ENCODE measurements at regions not wholly inside any gene's neighbourhood (a gene's known extent, or its start where the extent isn't known, plus 50 kb on each side); places are given as distances from the start of the nearest gene placed in this dataset.

DNA sequence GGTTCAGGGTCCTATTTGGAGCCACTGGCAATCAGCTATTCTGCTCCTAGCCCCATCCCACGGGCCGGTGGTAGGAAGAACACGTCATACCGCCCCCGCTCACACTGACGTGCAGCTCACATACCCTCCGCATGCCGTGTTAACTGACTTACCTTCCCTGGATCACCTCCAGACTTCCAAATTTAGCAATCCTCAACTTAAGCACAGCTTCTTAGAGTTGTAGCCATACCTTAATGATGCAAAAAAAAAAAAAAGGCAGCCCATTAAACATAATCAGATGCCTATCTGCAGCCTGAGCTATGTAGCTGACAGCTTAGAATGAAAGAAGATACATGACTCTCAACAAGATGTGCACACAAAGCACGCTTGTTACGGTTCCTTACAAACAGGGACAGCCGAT is 93.0 kb downstream of the IRX2 start:
- no peak for DNase-seq (ENCODE audit: low spot score)

DNA sequence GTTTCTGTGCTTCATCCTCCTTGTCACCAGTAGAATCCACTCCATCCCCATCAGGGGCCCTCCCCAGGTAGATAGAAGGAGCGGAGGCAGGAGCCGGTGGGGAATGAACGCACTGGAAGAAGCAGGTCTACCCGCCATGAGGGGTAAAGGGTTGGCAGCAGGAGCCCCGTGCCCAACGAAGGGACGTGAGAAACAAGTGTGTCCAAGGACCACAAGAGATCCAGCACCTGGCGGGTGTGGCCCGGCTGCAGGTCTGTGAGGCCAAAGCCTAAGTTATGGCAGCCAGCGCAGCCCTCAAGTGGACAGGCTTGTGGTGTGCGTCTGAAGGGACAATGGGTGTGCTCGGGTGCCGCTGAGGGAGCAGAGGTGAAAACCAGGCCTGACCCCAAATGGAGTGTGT is 94.3 kb downstream of the IRX2 start:
- no peak for DNase-seq (ENCODE audit: low spot score)

DNA sequence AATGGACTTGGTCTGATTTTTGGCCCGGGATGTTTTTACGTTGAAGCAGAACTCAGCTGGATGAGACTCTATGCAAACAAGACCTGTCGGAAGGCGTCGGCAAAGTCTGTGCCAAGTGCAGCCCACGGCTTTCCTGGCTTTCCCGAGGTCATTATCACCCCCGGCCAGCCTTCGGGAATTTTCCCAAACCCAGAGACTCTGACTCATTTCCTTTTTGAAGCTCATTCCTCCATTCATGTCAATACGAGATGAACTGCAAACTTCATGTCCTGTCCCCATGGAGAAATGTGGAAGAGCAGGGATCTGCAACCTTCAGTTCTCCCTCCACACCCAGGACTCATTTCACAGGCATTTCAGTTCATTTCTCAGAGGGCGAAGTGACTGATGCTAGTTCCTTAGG is 95.3 kb downstream of the IRX2 start:
- peak; percentile 28 for DNase-seq (ENCODE audit: low spot score)

DNA sequence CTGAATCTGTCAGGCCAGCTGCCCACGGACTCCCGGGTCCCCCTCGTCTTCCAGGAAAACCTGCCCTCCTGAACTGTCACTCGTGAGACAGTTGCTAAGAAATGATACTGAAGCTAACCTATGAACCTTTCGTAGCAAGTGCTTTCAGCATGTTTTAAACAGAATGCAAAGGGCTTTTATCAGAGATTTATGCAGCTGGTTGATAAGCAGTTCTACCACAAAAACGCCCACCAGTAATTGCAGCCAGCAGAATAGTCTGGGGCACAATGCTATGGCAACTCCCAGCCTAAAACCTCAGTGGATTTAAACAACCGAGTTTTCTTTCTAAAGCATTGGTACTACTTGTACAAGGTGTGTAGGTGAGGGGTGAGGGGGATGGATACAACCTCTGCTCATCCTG is 97.5 kb downstream of the IRX2 start:
- no peak for DNase-seq (ENCODE audit: low spot score)

DNA sequence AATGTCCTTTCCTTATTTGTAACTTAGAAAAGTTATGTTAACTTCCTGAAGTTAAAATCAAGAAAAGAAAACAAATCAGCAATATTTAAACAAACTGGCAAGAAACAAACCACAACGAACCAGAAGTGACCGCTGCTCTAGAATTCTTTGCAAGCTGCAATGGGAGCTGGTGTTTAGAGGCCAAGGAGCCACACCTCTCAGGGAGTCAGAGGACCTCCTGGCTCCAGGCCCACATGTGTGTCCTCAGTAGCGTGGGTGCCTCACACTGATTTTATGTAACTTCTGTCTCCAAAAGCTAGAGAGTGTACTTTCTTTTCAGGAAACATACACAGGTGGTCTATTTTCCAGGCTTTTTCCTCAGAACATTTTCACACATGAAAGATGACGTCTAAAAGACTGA is 100.4 kb downstream of the IRX2 start:
- no peak for DNase-seq (ENCODE audit: low spot score)

DNA sequence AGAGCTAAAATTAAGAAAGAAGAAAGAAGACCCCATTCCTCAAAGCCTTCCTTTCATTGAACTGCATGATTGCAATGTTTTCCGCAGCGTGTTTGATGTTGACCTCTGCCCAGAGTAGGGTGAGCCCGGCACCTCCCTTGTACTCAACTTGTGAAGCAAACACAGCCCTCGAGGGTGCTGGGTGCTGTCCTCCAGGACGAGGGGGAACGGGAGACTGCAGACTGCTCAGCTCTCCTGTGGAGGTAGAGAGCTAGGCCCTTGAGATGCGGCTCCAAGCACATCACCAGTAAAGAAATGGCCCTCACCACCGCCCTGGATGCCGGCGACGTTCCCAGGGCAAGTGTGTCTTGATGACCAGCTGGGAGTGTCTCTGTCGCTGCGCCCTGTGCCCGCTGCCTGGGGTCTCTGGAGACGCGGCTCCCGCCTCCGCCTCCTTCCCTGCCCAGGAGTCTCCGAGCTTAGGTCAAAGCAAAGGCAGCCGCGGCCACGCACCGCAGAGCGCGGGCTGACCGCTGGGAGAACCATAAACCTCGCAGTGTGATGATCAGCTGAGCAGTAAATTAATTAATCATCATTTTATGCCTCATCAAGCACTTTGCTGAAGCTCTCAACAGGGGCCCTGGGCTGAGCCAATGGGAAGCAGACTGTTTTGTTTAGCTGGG is 108.7 kb downstream of the IRX2 start:
- no peak for DNase-seq (ENCODE audit: low spot score)

DNA sequence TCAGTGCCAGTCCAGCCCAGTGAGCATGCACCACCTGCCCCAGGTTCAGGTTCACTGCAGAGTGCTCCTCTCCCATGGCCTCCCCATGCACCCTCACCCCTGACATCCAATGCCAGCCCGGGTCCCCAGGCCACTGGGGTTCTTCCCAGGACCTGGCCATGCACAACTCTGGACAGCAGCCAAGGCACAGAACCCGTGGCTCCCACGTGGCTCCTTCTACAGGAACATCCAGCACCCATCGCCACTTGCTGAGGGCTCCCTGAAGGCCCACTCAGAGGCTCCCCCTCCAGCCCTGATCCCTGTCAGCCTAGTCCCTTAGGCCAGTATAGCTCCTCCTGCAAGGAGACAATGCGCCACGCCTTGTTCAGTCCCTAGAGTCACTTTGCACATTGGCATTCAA is 110.8 kb downstream of the IRX2 start:
- DNase-seq (ENCODE audit: low spot score): no peak

DNA sequence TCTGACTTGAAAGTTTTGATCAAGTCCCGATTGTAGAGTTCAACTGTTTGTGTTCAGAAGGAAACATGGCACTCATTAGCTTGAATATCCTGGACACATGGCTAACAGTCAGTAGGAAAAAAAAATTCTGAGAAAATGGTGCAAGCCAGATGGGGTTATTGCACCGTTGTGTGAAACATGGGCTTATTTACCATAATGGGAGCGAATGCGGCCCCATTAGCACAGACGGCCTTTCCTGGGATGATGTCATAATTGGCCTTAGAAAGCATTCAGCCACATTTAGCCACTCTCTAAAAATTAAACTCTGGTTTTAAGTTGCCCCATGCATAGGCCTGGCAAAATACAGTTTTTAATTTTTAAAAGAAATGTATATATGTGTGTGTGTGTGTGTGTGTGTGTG is 112.1 kb downstream of the IRX2 start:
- no peak for DNase-seq (ENCODE audit: low spot score)

DNA sequence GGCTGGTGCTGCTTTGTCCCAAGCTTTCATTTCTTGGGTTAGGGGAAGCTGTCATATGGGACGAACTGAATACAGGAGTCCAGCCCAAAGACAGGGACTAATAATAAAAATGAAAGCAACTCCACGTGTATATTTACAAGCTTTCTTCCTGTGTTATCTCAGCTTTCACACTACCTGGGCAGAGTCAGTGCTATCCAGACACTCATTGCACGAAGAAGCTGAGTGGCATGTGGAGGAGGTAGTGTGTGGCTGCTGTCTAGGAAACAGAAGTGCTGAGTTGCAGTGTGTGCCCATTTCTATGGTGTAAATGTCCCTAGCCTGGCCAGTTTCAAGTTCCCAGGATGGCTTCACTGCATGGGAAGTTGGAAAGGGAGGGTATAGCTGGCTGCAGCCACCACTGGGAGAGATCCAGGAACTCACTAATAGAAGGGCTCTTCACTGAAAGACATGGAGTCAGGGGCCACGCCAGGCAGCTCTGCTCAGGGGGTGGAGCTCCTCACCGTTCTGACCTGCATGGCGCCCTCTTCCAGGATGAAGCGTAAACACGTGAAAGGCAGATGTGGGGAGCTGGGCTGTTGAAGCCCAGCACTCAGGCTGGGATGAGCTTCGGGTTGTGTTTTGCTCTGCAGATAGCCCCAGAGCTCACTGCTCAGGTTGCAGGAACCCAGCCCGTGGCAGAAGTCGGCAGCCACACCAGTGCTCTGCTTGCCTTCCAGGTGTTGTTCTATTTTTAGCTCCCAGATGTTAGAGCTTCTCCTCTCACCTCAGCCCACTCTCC is 116.9 kb downstream of the IRX2 start:
- no peak for DNase-seq (ENCODE audit: low spot score)

DNA sequence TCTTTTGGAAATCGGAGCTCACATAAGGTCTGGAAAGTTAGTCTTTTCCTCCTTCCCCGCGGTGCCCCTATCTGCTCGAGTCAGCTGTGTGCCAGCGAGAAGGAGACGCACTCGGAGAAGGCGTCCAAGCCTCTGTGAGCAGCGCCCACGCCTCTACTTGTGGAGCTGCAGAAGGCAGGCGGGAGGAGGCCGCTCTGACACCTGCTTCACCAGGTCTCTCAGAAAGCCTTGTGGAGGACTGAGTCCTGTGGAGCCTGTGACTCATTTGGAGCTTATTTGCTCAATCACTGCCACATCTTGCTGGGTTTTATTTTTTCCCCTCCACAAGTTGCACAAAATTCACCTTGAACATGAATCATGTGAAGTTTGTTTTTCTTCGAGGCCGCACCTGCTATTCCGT is 117.5 kb downstream of the IRX2 start:
- no peak for DNase-seq (ENCODE audit: low spot score)

DNA sequence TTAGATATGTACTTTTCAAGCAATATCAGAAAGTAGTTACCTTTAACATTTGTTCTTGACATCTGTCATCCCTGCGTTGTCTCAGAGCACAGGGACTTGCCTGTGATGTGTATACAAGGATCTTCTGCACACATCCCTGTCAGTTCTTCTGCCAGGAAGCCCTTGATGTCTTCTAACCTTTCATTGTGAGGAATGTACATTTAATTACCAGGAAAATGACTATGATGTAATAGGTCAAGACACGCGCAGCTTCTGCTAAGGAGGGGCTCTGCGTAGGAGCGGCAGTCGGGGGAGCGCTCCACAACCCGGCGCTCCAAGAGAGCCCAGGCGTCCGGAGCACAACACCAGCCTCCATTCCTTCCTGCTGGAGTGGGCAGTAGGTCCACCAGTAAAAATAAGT is 119.7 kb downstream of the IRX2 start:
- no peak for DNase-seq (ENCODE audit: low spot score)

DNA sequence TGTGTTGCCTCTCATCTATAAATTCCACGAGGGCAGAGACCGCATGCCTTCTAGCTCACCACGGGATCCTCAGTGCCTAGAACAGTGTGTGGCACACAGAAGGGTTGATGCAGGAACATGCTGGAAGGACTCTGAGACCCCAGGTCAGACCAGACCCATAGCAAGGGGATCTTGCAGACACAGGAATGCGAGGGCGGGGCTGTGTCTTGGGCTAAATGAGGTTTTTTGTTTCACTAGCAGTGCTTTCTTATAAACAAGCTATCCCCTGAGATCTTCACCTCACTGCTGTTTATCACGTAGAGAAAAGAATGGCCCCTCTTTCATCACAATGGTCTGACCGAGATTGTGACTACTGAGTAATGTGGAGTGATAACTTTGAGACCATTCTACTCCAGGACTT is 122.4 kb downstream of the IRX2 start:
- no peak for DNase-seq (ENCODE audit: low spot score)

DNA sequence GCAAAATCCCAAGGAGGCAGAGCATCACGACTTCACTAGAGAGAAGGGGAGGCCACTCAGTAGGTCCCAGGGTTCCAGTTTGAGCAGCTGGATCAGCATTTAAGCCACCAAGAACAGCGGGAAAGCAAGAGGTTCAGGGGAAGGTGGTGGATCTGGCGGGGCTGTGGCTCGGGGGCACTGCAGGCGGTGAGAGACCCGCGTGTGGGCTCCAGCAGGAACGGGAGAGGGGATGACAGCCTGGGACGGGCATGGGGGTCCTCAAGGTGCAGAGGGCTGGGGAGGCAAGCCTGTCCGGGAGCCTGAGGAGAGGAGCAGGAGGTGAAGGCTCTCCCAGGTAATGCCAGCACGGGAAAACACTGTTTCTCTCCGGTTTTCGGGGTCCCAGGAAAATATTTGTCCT is 123.6 kb downstream of the IRX2 start:
- no peak for DNase-seq (ENCODE audit: low spot score)

DNA sequence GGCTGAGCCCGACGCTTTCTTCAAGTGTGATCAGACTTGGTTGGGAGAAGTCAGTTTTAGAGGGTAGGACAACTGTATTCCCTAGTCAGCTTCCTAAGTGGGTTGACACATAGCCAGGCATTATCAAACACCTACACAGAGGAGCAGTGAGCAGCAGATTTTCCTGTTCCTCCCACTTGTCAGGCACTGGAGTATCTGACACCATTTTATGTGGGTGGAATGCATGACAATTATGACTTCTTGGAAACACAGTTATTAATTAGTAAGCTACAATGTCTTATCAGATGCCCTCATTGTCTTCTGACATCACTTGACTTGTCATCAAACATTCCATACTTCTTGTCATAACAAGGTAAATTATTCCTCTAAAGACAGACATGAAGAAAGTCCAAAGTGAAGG is 124.9 kb downstream of the IRX2 start:
- no peak for DNase-seq (ENCODE audit: low spot score)

DNA sequence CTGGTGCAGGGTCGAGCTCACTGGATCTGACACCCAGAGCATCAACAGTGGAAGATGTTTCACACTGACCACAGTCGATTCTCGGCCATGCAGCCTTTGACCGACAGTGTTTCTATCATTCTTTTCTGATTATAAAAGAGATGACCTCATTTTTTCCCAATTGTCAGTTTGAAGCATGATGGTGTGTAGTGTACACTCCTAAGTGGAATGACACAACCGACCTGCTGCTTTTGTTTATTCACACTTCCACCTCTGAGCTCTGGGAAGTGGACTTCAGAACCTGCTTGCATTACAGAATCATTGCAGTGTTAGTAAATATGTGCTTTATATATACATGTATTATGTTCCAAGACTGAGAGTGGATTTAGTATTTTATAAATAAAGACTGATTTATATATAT is 128.6 kb downstream of the IRX2 start:
- DNase-seq (ENCODE audit: low spot score): no peak

DNA sequence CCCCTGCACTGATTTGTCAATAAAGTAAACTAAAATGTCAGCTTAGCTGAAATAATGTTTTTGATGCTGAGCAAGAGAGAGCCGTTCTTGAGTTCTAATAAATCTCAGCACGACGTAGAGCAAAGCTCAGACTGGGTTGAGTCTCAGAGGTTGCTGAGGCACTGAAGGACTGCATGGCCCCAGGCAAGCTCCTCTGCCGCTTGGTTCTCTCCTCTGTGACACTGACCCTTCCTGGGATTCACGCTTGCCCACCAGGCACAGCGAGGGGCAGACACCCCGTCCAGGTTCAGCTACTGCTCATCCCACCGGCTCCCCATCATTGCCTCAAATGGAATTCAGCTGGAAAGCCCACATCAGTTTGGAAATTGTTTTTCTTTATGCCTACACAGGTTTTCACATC is 129.8 kb downstream of the IRX2 start:
- DNase-seq (ENCODE audit: low spot score): no peak

DNA sequence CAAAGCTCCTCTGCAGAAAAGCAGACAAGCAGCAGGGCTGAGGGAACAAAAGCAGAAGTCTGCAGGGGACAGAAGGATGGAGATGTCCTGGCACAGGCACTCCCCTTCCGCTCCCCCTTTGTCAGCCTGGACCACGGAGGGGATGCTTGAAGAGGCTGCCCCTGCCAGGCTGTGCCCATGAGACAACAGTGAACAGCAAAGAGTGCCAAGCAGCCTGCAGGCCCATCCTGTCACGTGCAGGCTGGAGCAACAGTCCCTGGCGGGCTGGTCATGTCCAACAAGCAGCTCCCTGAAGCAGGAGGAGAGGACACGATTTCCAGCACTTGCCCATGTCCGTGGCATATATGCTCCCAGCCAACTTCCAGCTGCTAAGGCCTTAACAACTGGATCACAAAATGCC is 132.3 kb downstream of the IRX2 start:
- DNase-seq (ENCODE audit: low spot score): no peak

DNA sequence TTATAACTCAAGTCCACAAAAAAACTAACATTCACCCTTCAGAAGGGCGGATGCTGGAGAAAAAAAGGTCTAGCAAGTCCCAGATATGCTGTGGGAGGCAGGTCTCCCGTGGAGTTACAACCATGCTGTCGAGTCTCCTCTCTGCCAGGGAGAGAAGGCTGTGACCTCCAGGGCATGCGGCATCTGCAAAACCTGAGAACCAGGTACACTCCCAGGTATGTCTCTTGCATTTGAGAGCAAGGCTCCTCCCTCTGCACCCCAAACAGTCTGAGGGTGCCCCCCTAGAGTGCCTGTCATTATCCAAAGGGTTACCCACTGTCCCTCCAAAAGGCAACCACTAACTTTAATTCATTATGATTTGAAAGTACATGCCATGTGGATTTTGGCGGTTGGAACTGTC is 134.0 kb downstream of the IRX2 start:
- DNase-seq (ENCODE audit: low spot score): no peak

DNA sequence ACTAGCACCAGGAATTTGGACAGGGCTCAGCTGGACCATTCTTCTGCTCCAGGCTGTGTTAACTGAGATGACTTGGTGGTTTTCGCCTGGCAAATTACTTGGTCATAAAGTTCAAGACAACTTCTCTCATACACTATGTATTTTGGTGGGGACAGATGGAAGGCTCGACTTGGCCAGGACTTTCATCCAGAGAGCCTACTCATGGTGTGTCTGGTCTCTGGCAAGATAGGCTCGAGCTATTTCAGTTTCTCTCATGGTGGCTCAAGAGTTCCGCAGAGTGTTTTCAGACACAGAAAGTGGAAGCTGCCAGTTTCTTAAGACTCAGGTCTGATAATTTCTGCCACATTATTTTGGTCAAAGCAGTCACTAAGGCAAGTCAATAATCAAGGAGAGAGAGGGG is 135.6 kb downstream of the IRX2 start:
- no peak for DNase-seq (ENCODE audit: low spot score)

DNA sequence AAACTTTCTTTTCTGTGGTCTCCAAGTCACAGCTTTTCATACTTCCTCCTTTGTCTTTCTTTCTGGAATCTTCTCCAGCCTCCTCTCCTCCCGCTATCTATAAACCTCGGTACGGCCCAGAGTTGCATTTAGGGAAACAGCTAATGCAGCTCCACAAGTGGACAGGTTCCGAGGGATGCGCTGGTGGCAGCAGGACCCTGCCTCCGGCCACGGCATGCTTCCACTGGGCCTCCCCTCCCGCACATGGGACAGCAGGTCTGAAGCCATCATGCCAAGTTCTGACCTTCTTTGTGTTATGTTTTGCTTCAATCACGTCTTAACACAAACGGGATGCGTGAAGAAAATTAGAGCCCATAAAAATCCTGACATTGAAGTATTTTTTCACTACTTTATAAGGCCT is 136.9 kb downstream of the IRX2 start:
- no peak for DNase-seq (ENCODE audit: low spot score)

DNA sequence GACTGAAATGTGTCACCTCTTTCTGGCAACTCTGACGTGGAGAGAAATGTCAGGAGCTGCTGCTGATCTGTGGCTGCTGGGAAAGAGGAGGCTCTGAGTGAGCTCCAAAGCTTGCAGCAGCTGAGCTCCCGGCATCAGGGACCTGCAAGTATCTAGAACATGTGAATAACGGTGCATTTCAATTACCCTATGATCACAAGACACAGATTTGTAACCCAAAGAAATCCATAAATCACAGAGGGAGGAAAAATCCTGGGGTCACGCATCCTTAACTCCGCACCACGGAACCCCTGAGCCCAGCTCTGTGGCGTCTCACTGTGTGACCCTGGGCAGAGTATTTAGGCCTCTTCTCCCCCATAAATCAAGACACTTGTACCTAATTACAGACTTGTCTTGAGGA is 139.8 kb downstream of the IRX2 start:
- no peak for DNase-seq (ENCODE audit: low spot score)

DNA sequence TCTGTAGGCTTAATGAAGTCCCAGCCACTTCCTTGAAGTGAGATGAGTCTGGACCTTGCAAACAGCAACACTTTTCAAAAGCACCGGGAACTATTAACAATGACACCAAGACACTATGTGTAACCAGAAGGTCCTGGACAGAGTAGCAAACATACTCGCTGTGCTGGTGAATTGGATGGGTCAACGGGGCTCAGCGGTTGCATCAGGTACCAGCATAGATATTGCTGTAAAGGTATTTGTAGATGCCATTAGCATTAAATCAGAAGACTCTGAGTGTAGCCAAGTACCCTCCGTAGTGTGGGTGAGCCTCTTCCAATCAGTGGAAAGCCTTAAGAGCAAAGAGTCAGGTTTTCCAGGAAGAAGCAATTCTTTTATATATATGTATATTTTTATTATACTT is 140.5 kb downstream of the IRX2 start:
- no peak for DNase-seq (ENCODE audit: low spot score)

DNA sequence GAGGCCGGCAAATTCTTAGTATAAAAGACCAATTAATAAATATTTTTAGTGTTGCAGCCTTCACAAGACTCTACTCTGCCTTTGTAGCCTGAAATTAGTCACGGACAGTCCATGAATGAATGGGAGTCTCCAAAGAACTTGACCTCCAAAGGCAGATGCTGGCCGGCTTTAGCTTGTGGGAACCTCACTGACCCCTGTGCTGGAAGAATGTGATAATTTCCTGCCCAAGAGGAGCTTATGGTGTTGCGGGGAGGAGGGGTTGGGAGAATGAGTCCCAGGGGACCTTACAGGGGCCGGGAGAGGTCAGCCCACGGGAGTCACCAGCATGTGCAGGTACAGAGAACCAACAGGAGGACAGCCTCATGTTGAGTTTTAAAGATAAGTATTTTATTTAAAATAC is 143.1 kb downstream of the IRX2 start:
- DNase-seq (ENCODE audit: low spot score): no peak

DNA sequence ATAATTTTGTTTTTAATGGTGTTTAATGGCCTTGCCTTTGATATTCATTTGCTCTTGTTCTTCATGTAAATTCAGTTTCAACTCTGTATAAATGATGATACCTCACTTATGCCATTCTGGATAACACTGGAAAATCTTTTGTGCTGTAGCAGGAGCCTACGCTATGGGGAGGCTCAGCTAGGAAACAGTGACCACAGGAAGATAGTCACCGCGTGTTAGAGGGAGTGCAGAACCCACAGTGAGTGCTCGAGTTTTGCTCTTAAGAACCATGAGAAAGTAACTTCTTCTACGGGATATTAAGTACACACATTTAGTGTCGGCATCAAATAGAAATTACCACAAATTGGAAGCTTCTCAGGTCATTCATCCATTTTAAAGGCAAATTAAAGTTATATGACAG is 143.9 kb downstream of the IRX2 start:
- DNase-seq (ENCODE audit: low spot score): no peak
